Neuronal stem cell (in vitro differentiated cells): ENCODE measurements at regions not wholly inside any gene's neighbourhood (a gene's known extent, or its start where the extent isn't known, plus 50 kb on each side); places are given as distances from the start of the nearest gene placed in this dataset.
A peak's percentile ranks its signal among the peaks of the same experiment; 100 is the strongest.

Experiments used
- DNase-seq: peaks from one replicate; pipeline ENCODE4 v3.0.0-alpha.2; 2013; ENCODE audit warnings: low spot score
- H2AFZ ChIP-seq: one replicate; pipeline ENCODE4 v1.6.1; 2013; ENCODE audit warnings: mild to moderate bottlenecking, low read length, inconsistent platforms
- H2AK5ac ChIP-seq: 2 replicates; pipeline ENCODE4 v1.6.1; 2013; ENCODE audit warnings: low read depth, mild to moderate bottlenecking, inconsistent platforms, low read length, moderate library complexity, mixed read lengths
- H2BK120ac ChIP-seq: 2 replicates; pipeline ENCODE4 v1.6.1; 2013; ENCODE audit warnings: low read depth, mild to moderate bottlenecking, inconsistent platforms, low read length, moderate library complexity, mixed read lengths
- H2BK12ac ChIP-seq: one replicate; pipeline ENCODE4 v1.6.1; 2013; ENCODE audit warnings: low read length, inconsistent platforms
- H2BK15ac ChIP-seq: 2 replicates; pipeline ENCODE4 v1.6.1; 2013; ENCODE audit warnings: mild to moderate bottlenecking, low read length, inconsistent platforms, mixed read lengths
- H2BK5ac ChIP-seq: one replicate; pipeline ENCODE4 v1.6.1; 2013; ENCODE audit warnings: inconsistent platforms, mild to moderate bottlenecking, low read length, moderate library complexity
- H3K14ac ChIP-seq: one replicate; pipeline ENCODE4 v1.6.1; 2013; ENCODE audit warnings: low read length, inconsistent platforms
- H3K18ac ChIP-seq: 2 replicates; pipeline ENCODE4 v1.6.1; 2013; ENCODE audit warnings: low read length, inconsistent platforms
- H3K23ac ChIP-seq: 2 replicates; pipeline ENCODE4 v1.6.1; 2013; ENCODE audit warnings: low read depth, mild to moderate bottlenecking, mixed read lengths, low read length, inconsistent platforms; ENCODE audit not compliant: poor library complexity
- H3K27ac ChIP-seq: replicated peaks from 3 replicates; pipeline ENCODE4 v1.5.1; 2013; ENCODE audit warnings: low read length, inconsistent platforms
- H3K27me3 ChIP-seq, 3 experiments: 2 replicates each; pipeline ENCODE4 v1.6.1; 2013; ENCODE audit warnings: low read length in 3 of 3, mild to moderate bottlenecking in 2 of 3, inconsistent platforms in 1 of 3, low read depth in 1 of 3, mixed read lengths in 1 of 3, moderate library complexity in 1 of 3; ENCODE audit not compliant: control insufficient read depth in 3 of 3, insufficient read depth in 3 of 3
- H3K36me3 ChIP-seq, 2 donors: replicated peaks in 1 of 2; 2 replicates each; pipeline ENCODE4 v1.6.1; 2013; ENCODE audit warnings: low read length in 2 of 2; ENCODE audit not compliant: control insufficient read depth in 2 of 2, insufficient read depth in 2 of 2
- H3K4ac ChIP-seq: 2 replicates; pipeline ENCODE4 v1.6.1; 2013; ENCODE audit warnings: inconsistent platforms, mild to moderate bottlenecking, low read length, moderate library complexity
- H3K4me1 ChIP-seq, 2 donors: 1 replicate in 1 of 2; 2 replicates in 1 of 2; pipeline ENCODE4 v1.6.1; 2013; ENCODE audit warnings: low read length in 2 of 2, low read depth in 1 of 2; ENCODE audit not compliant: control insufficient read depth in 2 of 2, insufficient read depth in 1 of 2
- H3K4me2 ChIP-seq: one replicate; pipeline ENCODE4 v1.6.1; 2013; ENCODE audit warnings: mild to moderate bottlenecking, low read length, inconsistent platforms; ENCODE audit not compliant: insufficient read depth, poor library complexity, severe bottlenecking
- H3K4me3 ChIP-seq, 2 donors: 2 replicates each; pipeline ENCODE4 v1.5.1; 2013; ENCODE audit warnings: low read length in 2 of 2, mild to moderate bottlenecking in 2 of 2, inconsistent platforms in 1 of 2, moderate library complexity in 1 of 2
- H3K79me1 ChIP-seq: one replicate; pipeline ENCODE4 v1.6.1; 2013; ENCODE audit warnings: low read depth, mild to moderate bottlenecking, inconsistent platforms, low read length, moderate library complexity
- H3K9ac ChIP-seq: one replicate; pipeline ENCODE4 v1.6.1; 2013; ENCODE audit warnings: mild to moderate bottlenecking, low read depth, low read length, inconsistent platforms; ENCODE audit not compliant: poor library complexity
- H3K9me3 ChIP-seq, 2 donors: replicated peaks in 1 of 2; 2 replicates each; pipeline versions ENCODE3 to v1.6.1; 2013; ENCODE audit warnings: low read length in 2 of 2, mild to moderate bottlenecking in 2 of 2, inconsistent platforms in 1 of 2, low read depth in 1 of 2, mixed read lengths in 1 of 2, moderate library complexity in 1 of 2; ENCODE audit not compliant: control insufficient read depth in 2 of 2, insufficient read depth in 1 of 2
- H4K8ac ChIP-seq: one replicate; pipeline ENCODE4 v1.6.1; 2013; ENCODE audit warnings: low read depth, mild to moderate bottlenecking, inconsistent platforms, low read length, moderate library complexity
- H4K91ac ChIP-seq: one replicate; pipeline ENCODE4 v1.6.1; 2013; ENCODE audit warnings: low read length, low read depth, mild to moderate bottlenecking, inconsistent platforms; ENCODE audit not compliant: poor library complexity
- WGBS, 2 donors: extraction: QIAGEN DNeasy Blood & Tissue Kit; methylation state at CpG; one replicate each; pipeline ENCODE4 v1.1.7; 2013; ENCODE audit warnings: missing lambda C conversion rate in 2 of 2, mixed read lengths in 1 of 2; ENCODE audit not compliant: insufficient read length in 2 of 2, insufficient replicate concordance in 1 of 2; ENCODE audit errors: extremely low coverage in 2 of 2; 5-methylcytosine and 5-hydroxymethylcytosine counted together

GRCh38 chr12:14253496-14253895 lies 112.0 kb upstream of the ATF7IP start:
- Histone ChIP-seq H3K79me1 (no peaks in the 10 kb centered on the region), H4K8ac (no peak overlapping the region), H4K91ac (no peak overlapping the region), H3K14ac (no peak overlapping the region), H3K27ac (no peak overlapping the region), H2AK5ac (no peak overlapping the region), H3K27me3 (no peaks in the 10 kb centered on the region), H3K9me3 (peaks cover 0 to 42% of the 10 kb centered on the region in 2 donors), H2AFZ (no peak overlapping the region), H3K4me3 (no peak overlapping the region), H3K9ac (no peak overlapping the region), H3K23ac (no peak overlapping the region), H2BK120ac (no peak overlapping the region), H3K36me3 (no peaks in the 10 kb centered on the region), H2BK15ac (no peak overlapping the region), H3K4me1 (peaks cover 10 to 13% of the 10 kb centered on the region in 2 donors), H3K4me2 (no peak overlapping the region), H3K18ac (no peak overlapping the region), H2BK12ac (no peak overlapping the region), H2BK5ac (no peak overlapping the region), H3K4ac (no peak overlapping the region)
- no CpG with 5 or more reads among the region's 3 CpGs for WGBS, 2 donors
- DNase-seq = no peak

GRCh38 chr12:14254781-14255180 lies 110.7 kb upstream of the ATF7IP start:
- Histone ChIP-seq H2BK5ac (no peak overlapping the region), H2AK5ac (peak overlapping the region; percentile 77), H4K91ac (peak overlapping the region; percentile 80), H2BK120ac (no peak overlapping the region), H3K4me3 (no peak overlapping the region), H2AFZ (no peak overlapping the region), H3K23ac (no peak overlapping the region), H3K27ac (no peak overlapping the region), H3K36me3 (no peaks in the 10 kb centered on the region), H2BK12ac (peak overlapping the region; percentile 80), H3K27me3 (no peaks in the 10 kb centered on the region), H3K9ac (no peak overlapping the region), H3K79me1 (no peaks in the 10 kb centered on the region), H3K18ac (peak overlapping the region; percentile 78), H3K4me1 (peaks cover 9 to 15% of the 10 kb centered on the region in 2 donors), H3K4ac (no peak overlapping the region), H2BK15ac (peak overlapping the region; percentile 93), H3K4me2 (no peak overlapping the region), H3K14ac (no peak overlapping the region), H3K9me3 (peaks cover 0 to 53% of the 10 kb centered on the region in 2 donors), H4K8ac (no peak overlapping the region)
- no peak for DNase-seq
- WGBS, 2 donors = no CpG with 5 or more reads among the region's 6 CpGs

- Histone ChIP-seq H3K27ac (no peak overlapping the region), H3K4me3 (no peak overlapping the region)
- DNase-seq = no peak
Measured at GRCh38 chr12:14256121-14256520, 109.4 kb upstream of the ATF7IP start.

GRCh38 chr12:14256555-14257169 lies 108.8 kb upstream of the ATF7IP start:
- H3K4me1 ChIP-seq = peaks cover 15 to 26% of the 10 kb centered on the region in 2 donors
- H3K27me3 ChIP-seq = no peaks in the 10 kb centered on the region
- H3K9ac ChIP-seq = no peak overlapping the region
- H2BK5ac ChIP-seq = no peak overlapping the region
- peak; percentile 48 for DNase-seq
- no peak overlapping the region for H2BK15ac ChIP-seq
- no peak overlapping the region for H2AK5ac ChIP-seq
- peak overlapping the region; percentile 4 for H2BK120ac ChIP-seq
- no CpG with 5 or more reads among the region's 15 CpGs for WGBS, 2 donors
- H2BK12ac ChIP-seq = no peak overlapping the region
- H3K36me3 ChIP-seq = no peaks in the 10 kb centered on the region
- H4K8ac ChIP-seq = no peak overlapping the region
- H4K91ac ChIP-seq = no peak overlapping the region
- peaks cover 0 to 50% of the 10 kb centered on the region in 2 donors for H3K9me3 ChIP-seq
- peak overlapping the region; percentile 95 for H3K27ac ChIP-seq
- no peak overlapping the region for H3K23ac ChIP-seq
- H3K14ac ChIP-seq = no peak overlapping the region
- no peak overlapping the region for H3K4me2 ChIP-seq
- no peak overlapping the region for H3K18ac ChIP-seq
- H3K79me1 ChIP-seq = no peaks in the 10 kb centered on the region
- peak overlapping the region; percentile 58 for H2AFZ ChIP-seq
- no peak overlapping the region for H3K4ac ChIP-seq
- no peak overlapping the region for H3K4me3 ChIP-seq

More at GRCh38 chr12:14256121-14256520, 109.4 kb upstream of the ATF7IP start:
- H3K4me1 ChIP-seq = peaks cover 14 to 24% of the 10 kb centered on the region in 2 donors
- no peak overlapping the region for H3K14ac ChIP-seq
- H3K36me3 ChIP-seq = no peaks in the 10 kb centered on the region
- no peak overlapping the region for H3K4me2 ChIP-seq
- no peaks in the 10 kb centered on the region for H3K79me1 ChIP-seq
- peaks cover 0 to 48% of the 10 kb centered on the region in 2 donors for H3K9me3 ChIP-seq
- no peak overlapping the region for H4K91ac ChIP-seq
- H2BK12ac ChIP-seq = no peak overlapping the region
- no peak overlapping the region for H2AFZ ChIP-seq
- no peaks in the 10 kb centered on the region for H3K27me3 ChIP-seq
- H3K4ac ChIP-seq = no peak overlapping the region
- H4K8ac ChIP-seq = no peak overlapping the region
- H3K18ac ChIP-seq = no peak overlapping the region
- H3K23ac ChIP-seq = no peak overlapping the region
- no CpG with 5 or more reads among the region's 6 CpGs for WGBS, 2 donors
- no peak overlapping the region for H2AK5ac ChIP-seq
- no peak overlapping the region for H3K9ac ChIP-seq
- no peak overlapping the region for H2BK5ac ChIP-seq
- no peak overlapping the region for H2BK120ac ChIP-seq
- no peak overlapping the region for H2BK15ac ChIP-seq
